Mesothelial cell of epicardium (in vitro differentiated cells): ENCODE measurements at regions not wholly inside any gene's neighbourhood (a gene's known extent, or its start where the extent isn't known, plus 50 kb on each side); places are given as distances from the start of the nearest gene placed in this dataset.

Source experiments
- DNase-seq, 2 experiments: peaks; one replicate each; pipeline ENCODE4 v3.0.0; 2021; ENCODE audit warnings: low spot score in 2 of 2; ENCODE audit not compliant: unreplicated experiment in 2 of 2
- H3K27ac Mint-ChIP-seq: 2 replicates; pipeline ENCODE4 v1.8.0; 2021; ENCODE audit warnings: mixed read lengths
- H3K27me3 Mint-ChIP-seq: 2 replicates; pipeline ENCODE4 v1.8.0; 2021; ENCODE audit warnings: low read depth, mixed read lengths
- H3K36me3 Mint-ChIP-seq: 2 replicates; pipeline ENCODE4 v1.8.0; 2021; ENCODE audit warnings: mixed read lengths
- H3K4me1 Mint-ChIP-seq: 2 replicates; pipeline ENCODE4 v1.8.0; 2021; ENCODE audit warnings: mixed read lengths
- H3K4me3 Mint-ChIP-seq: 2 replicates; pipeline ENCODE4 v1.8.0; 2021; ENCODE audit warnings: mild to moderate bottlenecking, moderate library complexity, mixed read lengths
- H3K9me3 Mint-ChIP-seq: 2 replicates; pipeline ENCODE4 v1.8.0; 2021; ENCODE audit warnings: mixed read lengths
- TF ChIP-seq, protein P1 (sequence below): fragments of 200-600 bp; sonication (generic); IDR thresholded peaks from one replicate; pipeline ENCODE4 v1.5.0; 2021; ENCODE audit warnings: antibody characterized with exemption; ENCODE audit not compliant: unreplicated experiment

- H3K27me3 Mint-ChIP-seq, result peaks cover 16% of the 10 kb centered on the region
- no peaks in the 10 kb centered on the region for H3K36me3 Mint-ChIP-seq
- TF ChIP-seq, protein P1, sequence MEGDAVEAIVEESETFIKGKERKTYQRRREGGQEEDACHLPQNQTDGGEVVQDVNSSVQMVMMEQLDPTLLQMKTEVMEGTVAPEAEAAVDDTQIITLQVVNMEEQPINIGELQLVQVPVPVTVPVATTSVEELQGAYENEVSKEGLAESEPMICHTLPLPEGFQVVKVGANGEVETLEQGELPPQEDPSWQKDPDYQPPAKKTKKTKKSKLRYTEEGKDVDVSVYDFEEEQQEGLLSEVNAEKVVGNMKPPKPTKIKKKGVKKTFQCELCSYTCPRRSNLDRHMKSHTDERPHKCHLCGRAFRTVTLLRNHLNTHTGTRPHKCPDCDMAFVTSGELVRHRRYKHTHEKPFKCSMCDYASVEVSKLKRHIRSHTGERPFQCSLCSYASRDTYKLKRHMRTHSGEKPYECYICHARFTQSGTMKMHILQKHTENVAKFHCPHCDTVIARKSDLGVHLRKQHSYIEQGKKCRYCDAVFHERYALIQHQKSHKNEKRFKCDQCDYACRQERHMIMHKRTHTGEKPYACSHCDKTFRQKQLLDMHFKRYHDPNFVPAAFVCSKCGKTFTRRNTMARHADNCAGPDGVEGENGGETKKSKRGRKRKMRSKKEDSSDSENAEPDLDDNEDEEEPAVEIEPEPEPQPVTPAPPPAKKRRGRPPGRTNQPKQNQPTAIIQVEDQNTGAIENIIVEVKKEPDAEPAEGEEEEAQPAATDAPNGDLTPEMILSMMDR, result no peak
- H3K4me3 Mint-ChIP-seq, result no peak overlapping the region
- DNase-seq, result no peak
- H3K9me3 Mint-ChIP-seq, result no peaks in the 10 kb centered on the region
- H3K4me1 Mint-ChIP-seq, result no peaks in the 10 kb centered on the region
- no peak overlapping the region for H3K27ac Mint-ChIP-seq
These were observed 176.7 kb upstream of the RAD23B start for GRCh38 chr9:107106416-107106815.

DNA sequence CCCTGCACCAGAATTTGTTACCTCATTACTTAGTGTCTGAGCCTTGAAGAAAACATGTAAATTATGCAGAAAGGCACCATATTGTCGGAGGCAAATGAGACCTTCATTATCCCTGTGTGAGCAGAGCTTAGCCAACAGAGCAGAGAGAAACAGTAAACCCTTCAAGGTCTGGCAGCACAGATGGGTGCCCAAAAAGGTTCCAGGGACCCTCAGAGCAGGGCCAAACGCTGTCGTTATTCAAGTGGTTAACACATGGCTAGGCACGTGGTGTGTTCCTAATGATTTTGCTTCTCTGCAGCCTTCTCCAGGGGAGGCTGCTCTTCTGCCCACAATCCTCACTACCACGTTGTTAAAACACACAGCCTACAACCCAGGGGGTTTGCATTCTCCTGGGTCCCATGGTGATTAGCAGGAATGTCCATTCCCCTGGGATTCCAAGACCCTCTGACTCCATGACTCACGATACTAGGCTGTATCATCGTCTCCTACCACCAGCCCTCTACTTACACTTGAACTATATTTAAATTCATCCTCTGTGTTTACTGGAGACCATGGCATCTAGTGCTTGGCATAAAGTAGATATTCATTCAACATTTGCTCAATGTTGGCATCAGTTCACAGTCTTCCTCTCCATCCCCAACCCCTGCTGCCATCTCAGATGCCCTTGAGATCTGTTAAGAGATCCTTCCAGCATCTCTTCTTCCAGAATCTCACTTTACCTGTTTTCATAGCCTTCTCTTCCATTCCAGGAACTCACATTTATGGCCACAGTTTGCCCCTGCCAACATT is 174.5 kb upstream of the RAD23B start:
- TF ChIP-seq, protein P1, result no peak
- Mint-ChIP-seq H3K4me1 (no peaks in the 10 kb centered on the region), H3K4me3 (no peak overlapping the region), H3K36me3 (no peaks in the 10 kb centered on the region), H3K27ac (no peak overlapping the region), H3K27me3 (peaks cover 24% of the 10 kb centered on the region), H3K9me3 (no peaks in the 10 kb centered on the region)
- DNase-seq, result no peak

- peaks cover 25% of the 10 kb centered on the region for H3K27me3 Mint-ChIP-seq
- no peak overlapping the region for H3K4me3 Mint-ChIP-seq
- no peak for DNase-seq
- H3K4me1 Mint-ChIP-seq, result no peaks in the 10 kb centered on the region
- no peaks in the 10 kb centered on the region for H3K36me3 Mint-ChIP-seq
- no peaks in the 10 kb centered on the region for H3K9me3 Mint-ChIP-seq
- TF ChIP-seq, protein P1, result no peak
- H3K27ac Mint-ChIP-seq, result no peak overlapping the region
These were observed 173.8 kb upstream of the RAD23B start for GRCh38 chr9:107109324-107109723.

DNA sequence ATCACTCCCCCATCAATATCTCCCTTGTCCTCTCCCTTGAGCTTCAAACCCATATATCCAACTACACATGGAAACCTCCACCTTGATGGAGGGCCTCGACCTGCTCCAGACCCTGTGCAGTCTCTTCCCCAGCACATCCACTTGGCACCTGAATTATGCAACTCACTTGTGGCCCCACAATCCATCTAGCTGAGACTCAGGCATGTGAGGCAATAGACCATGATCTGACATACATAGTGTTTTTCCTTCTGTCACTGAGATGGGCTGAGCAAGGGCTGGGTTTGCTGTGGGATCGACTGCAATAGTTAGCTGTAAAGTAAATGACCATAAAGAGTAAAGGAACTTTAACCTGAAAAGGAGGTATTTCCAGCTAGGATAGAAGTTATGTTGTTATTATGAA is 172.9 kb upstream of the RAD23B start:
- H3K27me3 Mint-ChIP-seq, result peaks cover 25% of the 10 kb centered on the region
- no peaks in the 10 kb centered on the region for H3K36me3 Mint-ChIP-seq
- H3K4me3 Mint-ChIP-seq, result no peak overlapping the region
- no peak for DNase-seq
- no peaks in the 10 kb centered on the region for H3K4me1 Mint-ChIP-seq
- H3K27ac Mint-ChIP-seq, result no peak overlapping the region
- H3K9me3 Mint-ChIP-seq, result no peaks in the 10 kb centered on the region
- TF ChIP-seq, protein P1, result no peak

GRCh38 chr9:107112707-107113243 is 170.3 kb upstream of the RAD23B start:
- Mint-ChIP-seq H3K4me1 (no peaks in the 10 kb centered on the region), H3K4me3 (no peak overlapping the region), H3K27ac (no peak overlapping the region), H3K36me3 (no peaks in the 10 kb centered on the region), H3K9me3 (no peaks in the 10 kb centered on the region), H3K27me3 (peaks cover 25% of the 10 kb centered on the region)
- TF ChIP-seq, protein P1, result no peak
- no peak for DNase-seq
